GM12873 (cell line): ENCODE measurements at regions not wholly inside any gene's neighbourhood (a gene's known extent, or its start where the extent isn't known, plus 50 kb on each side); places are given as distances from the start of the nearest gene placed in this dataset.

Source experiments
- CTCF ChIP-seq: IDR thresholded peaks from 2 replicates; pipeline ENCODE4 v1.5.1; 2012; ENCODE audit warnings: low read depth, mild to moderate bottlenecking, moderate library complexity, low read length, control low read depth; ENCODE audit not compliant: insufficient read depth; ENCODE audit errors: missing control alignments

GRCh38 chr7:72524037-72524436, 111.9 kb upstream of the CALN1 start:
- TF ChIP-seq CTCF: no peak

- no peak for TF ChIP-seq CTCF
Measured at GRCh38 chr7:72504061-72504706, 92.0 kb upstream of the CALN1 start.

GRCh38 chr7:72503644-72504043, 91.5 kb upstream of the CALN1 start:
- no peak for TF ChIP-seq CTCF

GRCh38 chr7:72494807-72495206, 82.7 kb upstream of the CALN1 start:
- TF ChIP-seq CTCF: no peak

- peak; percentile 75 for TF ChIP-seq CTCF
Measured at GRCh38 chr7:72493850-72494661, 81.9 kb upstream of the CALN1 start.

- no peak for TF ChIP-seq CTCF
Measured at GRCh38 chr7:72492461-72493065, 80.4 kb upstream of the CALN1 start.

GRCh38 chr7:72490301-72490700, 78.2 kb upstream of the CALN1 start:
- no peak for TF ChIP-seq CTCF
